Activated naive CD8-positive, alpha-beta T cell (primary cell): ENCODE measurements at regions not wholly inside any gene's neighbourhood (a gene's known extent, or its start where the extent isn't known, plus 50 kb on each side); places are given as distances from the start of the nearest gene placed in this dataset.

ENCODE experiments used
- H3K27ac Mint-ChIP-seq: one replicate; pipeline ENCODE4 v1.8.0; 2021; ENCODE audit warnings: mixed read lengths
- H3K27me3 Mint-ChIP-seq: one replicate; pipeline ENCODE4 v1.8.0; 2021; ENCODE audit warnings: mixed read lengths
- H3K36me3 Mint-ChIP-seq: one replicate; pipeline ENCODE4 v1.8.0; 2021; ENCODE audit warnings: mixed read lengths
- H3K4me1 Mint-ChIP-seq: one replicate; pipeline ENCODE4 v1.8.0; 2021; ENCODE audit warnings: low read depth, mixed read lengths
- H3K4me3 Mint-ChIP-seq: one replicate; pipeline ENCODE4 v1.8.0; 2021; ENCODE audit warnings: mild to moderate bottlenecking, mixed read lengths
- H3K9me3 Mint-ChIP-seq: one replicate; pipeline ENCODE4 v1.8.0; 2021; ENCODE audit warnings: low read depth, mixed read lengths

DNA sequence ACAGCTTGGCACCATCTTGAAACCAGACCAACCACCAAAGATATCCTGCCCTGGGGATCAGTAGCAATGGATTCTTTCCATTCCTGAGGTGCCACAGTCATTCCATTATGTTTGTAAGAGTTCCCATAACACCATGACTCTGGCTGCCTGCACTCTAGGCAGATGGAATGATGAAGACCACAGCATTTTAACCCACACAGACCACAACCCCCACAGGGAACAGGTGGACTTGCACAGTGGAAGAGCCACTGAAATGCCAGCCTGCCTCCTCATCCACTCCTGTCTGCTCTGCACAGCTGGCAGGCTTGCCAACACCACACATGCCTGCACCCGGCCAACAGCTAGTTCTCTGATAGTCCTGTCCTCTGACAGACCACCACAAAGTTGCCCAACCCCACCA lies 2362.2 kb upstream of the AGA start:
- Mint-ChIP-seq H3K27me3 (no peaks in the 10 kb centered on the region), H3K9me3 (peaks cover 3% of the 10 kb centered on the region), H3K4me1 (no peaks in the 10 kb centered on the region), H3K27ac (no peak overlapping the region), H3K36me3 (no peaks in the 10 kb centered on the region), H3K4me3 (no peak overlapping the region)

DNA sequence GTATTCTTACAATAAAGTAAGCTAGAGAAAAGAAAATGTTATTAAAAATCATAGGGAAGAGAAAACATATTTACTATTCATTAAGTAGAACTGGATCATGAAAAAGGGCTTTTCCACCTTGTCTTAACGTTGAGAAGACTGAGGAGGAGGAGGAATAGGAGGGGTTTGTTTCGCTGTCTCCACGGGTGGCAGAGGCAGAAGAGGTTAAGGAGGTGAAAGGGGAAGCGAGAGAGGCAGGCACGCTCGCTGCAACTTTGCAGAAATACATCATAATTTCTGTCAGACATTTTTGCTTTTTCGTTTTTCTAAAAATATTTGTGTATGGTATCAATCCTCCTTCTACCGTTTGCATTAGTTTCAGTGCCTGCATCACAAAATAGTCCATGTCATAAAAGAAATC lies 2375.1 kb upstream of the AGA start:
- no peaks in the 10 kb centered on the region for H3K27me3 Mint-ChIP-seq
- no peaks in the 10 kb centered on the region for H3K4me1 Mint-ChIP-seq
- no peak overlapping the region for H3K27ac Mint-ChIP-seq
- no peak overlapping the region for H3K4me3 Mint-ChIP-seq
- no peaks in the 10 kb centered on the region for H3K36me3 Mint-ChIP-seq
- H3K9me3 Mint-ChIP-seq: peaks cover 3% of the 10 kb centered on the region

- H3K27ac Mint-ChIP-seq: no peak overlapping the region
Observed at GRCh38 chr4:179823342-179823741, 2381.1 kb upstream of the AGA start.

GRCh38 chr4:179831274-179831673 lies 2389.0 kb upstream of the AGA start:
- Mint-ChIP-seq H3K27ac (no peak overlapping the region), H3K27me3 (no peaks in the 10 kb centered on the region), H3K9me3 (no peaks in the 10 kb centered on the region), H3K36me3 (no peaks in the 10 kb centered on the region), H3K4me3 (no peak overlapping the region), H3K4me1 (no peaks in the 10 kb centered on the region)

More at GRCh38 chr4:179823342-179823741, 2381.1 kb upstream of the AGA start:
- no peaks in the 10 kb centered on the region for H3K4me1 Mint-ChIP-seq
- no peaks in the 10 kb centered on the region for H3K36me3 Mint-ChIP-seq
- H3K4me3 Mint-ChIP-seq: no peak overlapping the region
- no peaks in the 10 kb centered on the region for H3K27me3 Mint-ChIP-seq
- peaks cover 3% of the 10 kb centered on the region for H3K9me3 Mint-ChIP-seq

DNA sequence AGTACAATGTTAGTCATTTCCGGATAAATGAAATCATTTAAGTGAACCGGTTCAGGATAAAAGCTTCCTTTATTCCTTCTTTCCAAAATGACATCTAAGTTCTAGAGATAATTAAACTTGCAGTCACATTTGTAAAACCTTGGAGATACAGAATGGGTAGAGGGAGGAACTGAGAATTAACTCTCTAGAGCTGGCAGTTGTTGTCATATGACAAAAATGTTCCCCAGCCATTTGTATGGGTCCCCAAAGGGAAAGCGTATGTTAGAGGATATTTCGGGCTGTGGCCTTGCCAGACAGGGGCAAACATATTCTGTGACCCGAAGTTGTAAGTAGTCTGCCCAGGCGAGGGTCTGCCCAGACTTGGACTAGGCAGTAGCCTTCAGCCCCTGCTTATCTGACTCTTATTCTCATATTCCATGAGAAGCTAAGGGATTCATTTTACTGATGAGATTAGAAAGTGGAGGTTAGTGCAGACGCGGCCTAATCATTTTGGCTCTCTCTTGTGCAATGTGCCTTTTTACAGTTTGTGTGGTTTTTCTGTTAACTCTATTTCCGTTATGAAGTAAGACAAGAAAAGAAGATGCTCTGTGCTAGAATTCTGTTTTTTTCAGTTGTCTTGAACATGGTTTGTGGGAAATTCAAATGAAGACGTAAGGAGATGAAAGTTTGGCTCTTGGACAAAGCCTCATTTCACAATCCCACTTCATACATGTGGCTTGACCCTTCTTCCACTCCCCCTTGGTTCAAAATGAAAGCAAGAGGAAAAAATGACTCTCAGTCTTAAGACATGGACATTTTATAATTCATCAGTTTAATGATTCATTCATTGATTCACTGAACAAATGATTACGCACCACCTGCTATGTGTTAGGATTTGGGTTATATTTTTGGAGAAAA lies 2394.2 kb upstream of the AGA start:
- no peaks in the 10 kb centered on the region for H3K9me3 Mint-ChIP-seq
- H3K27me3 Mint-ChIP-seq: no peaks in the 10 kb centered on the region
- no peak overlapping the region for H3K27ac Mint-ChIP-seq
- H3K36me3 Mint-ChIP-seq: no peaks in the 10 kb centered on the region
- no peaks in the 10 kb centered on the region for H3K4me1 Mint-ChIP-seq
- no peak overlapping the region for H3K4me3 Mint-ChIP-seq

DNA sequence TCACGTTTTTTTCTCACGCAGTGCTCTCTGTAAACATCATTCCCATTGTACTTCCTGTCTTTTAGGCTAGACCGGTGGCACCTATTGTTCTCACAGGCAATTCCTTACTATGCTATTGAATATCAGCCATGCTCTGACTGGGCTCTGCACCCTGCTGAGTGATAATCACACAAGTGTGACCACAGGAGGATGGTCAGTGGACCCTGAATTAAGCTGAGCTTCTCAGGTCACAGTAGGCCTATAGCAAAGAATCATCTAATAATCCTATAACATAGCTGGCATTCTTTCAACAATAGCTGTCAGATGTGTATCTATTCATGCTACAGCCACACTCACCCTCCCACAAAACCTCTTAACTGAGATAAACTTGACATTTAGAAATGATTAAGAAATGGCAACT lies 2399.8 kb upstream of the TENM3 start:
- H3K27ac Mint-ChIP-seq: no peak overlapping the region
- no peaks in the 10 kb centered on the region for H3K4me1 Mint-ChIP-seq
- H3K9me3 Mint-ChIP-seq: no peaks in the 10 kb centered on the region
- H3K36me3 Mint-ChIP-seq: no peaks in the 10 kb centered on the region
- no peak overlapping the region for H3K4me3 Mint-ChIP-seq
- H3K27me3 Mint-ChIP-seq: no peaks in the 10 kb centered on the region

DNA sequence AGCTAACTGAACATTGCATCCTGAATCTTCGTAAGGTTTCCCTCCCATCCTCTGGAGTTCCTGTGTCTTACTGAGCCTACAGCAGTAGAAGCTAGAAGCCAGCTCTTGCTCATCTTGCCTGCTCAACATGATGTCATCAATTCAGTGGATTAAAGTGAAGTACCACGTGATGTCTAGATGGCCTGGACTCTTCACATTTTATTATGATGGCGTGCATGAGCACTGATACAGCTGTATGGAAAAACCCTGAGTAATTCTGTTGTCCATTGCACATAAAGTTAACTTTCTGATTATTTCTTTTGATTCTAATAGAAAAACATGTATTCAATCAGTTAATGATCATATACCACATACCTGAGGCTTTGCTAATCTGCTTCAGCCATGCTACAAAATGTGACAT lies 2387.7 kb upstream of the TENM3 start:
- Mint-ChIP-seq H3K4me3 (no peak overlapping the region), H3K4me1 (no peaks in the 10 kb centered on the region), H3K27me3 (no peaks in the 10 kb centered on the region), H3K27ac (no peak overlapping the region), H3K9me3 (no peaks in the 10 kb centered on the region), H3K36me3 (no peaks in the 10 kb centered on the region)

GRCh38 chr4:179858221-179858620 lies 2385.0 kb upstream of the TENM3 start:
- H3K4me3 Mint-ChIP-seq: no peak overlapping the region
- no peaks in the 10 kb centered on the region for H3K36me3 Mint-ChIP-seq
- no peaks in the 10 kb centered on the region for H3K4me1 Mint-ChIP-seq
- no peaks in the 10 kb centered on the region for H3K9me3 Mint-ChIP-seq
- H3K27me3 Mint-ChIP-seq: no peaks in the 10 kb centered on the region
- H3K27ac Mint-ChIP-seq: no peak overlapping the region

DNA sequence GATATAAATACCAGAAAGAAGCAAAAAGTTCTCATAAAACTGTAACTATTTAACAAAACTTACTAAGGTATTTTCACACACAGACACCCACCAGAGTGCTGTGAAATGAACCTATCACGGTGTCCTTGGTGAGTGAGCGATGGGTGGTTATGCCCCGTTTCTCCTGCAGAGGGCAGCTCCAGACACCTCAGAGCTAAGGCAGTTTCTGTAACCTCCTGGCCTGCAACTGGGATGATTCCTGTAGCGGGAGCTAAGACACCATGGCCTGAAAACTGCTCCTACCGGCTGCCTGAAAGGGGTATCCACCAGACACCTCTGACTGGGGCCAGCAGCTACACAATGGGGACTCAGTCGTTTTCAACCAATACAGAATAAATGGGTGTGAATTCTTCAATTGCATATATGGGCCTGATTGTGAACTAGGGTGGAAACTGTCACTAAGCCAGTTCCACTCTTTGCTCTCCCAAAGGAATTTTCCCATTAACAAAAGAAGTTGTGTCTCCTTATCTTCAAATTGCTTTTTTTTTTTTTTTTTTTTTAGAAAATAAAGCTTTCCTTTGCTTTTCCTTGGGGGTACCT lies 2375.8 kb upstream of the TENM3 start:
- Mint-ChIP-seq H3K36me3 (no peaks in the 10 kb centered on the region), H3K9me3 (no peaks in the 10 kb centered on the region), H3K4me1 (no peaks in the 10 kb centered on the region), H3K4me3 (no peak overlapping the region), H3K27ac (no peak overlapping the region), H3K27me3 (no peaks in the 10 kb centered on the region)

- Mint-ChIP-seq H3K27me3 (no peaks in the 10 kb centered on the region), H3K4me3 (no peak overlapping the region), H3K27ac (no peak overlapping the region), H3K4me1 (no peaks in the 10 kb centered on the region), H3K36me3 (no peaks in the 10 kb centered on the region), H3K9me3 (no peaks in the 10 kb centered on the region)
Observed at GRCh38 chr4:179871726-179872125, 2371.5 kb upstream of the TENM3 start.

- no peaks in the 10 kb centered on the region for H3K9me3 Mint-ChIP-seq
- no peak overlapping the region for H3K27ac Mint-ChIP-seq
- H3K27me3 Mint-ChIP-seq: no peaks in the 10 kb centered on the region
- H3K4me3 Mint-ChIP-seq: no peak overlapping the region
- H3K4me1 Mint-ChIP-seq: no peaks in the 10 kb centered on the region
- H3K36me3 Mint-ChIP-seq: no peaks in the 10 kb centered on the region
Observed at GRCh38 chr4:179872755-179873154, 2370.4 kb upstream of the TENM3 start.

- Mint-ChIP-seq H3K27ac (no peak overlapping the region), H3K9me3 (peaks cover 3% of the 10 kb centered on the region), H3K27me3 (peaks cover 2% of the 10 kb centered on the region), H3K4me1 (no peaks in the 10 kb centered on the region), H3K4me3 (no peak overlapping the region), H3K36me3 (no peaks in the 10 kb centered on the region)
Observed at GRCh38 chr4:179880756-179881155, 2362.4 kb upstream of the TENM3 start.

DNA sequence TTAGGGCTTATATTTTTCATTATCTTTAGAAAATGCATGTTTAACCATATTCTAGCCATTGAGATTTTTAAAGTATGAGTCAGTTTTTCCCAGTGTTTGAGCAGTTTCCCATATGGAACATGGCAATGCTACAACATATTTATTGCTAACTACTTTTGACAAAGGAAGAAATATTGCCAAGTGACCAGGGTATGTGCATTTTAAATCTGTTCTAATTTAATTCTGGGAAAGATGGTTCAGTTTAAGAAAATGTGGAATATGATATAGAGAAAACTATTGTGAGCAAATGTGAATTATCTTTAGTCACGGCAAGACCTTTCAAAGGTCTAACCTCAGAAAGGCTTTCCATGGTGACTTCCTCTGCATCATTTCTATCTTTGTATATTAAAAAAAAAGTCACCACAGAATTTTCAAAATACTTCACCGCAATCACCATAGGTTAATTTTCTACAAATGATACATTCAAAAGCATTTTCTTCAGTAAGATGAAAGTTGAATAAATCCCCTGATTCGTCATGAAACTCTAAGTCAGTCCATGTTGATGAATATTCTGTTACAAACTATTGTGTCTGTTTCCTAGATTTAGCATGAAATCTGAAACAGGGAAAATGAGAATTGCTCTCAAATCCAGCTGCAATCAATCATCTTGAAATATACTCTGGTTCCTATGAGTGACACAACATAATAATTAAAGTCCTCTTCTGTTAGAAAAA lies 2349.0 kb upstream of the TENM3 start:
- Mint-ChIP-seq H3K27ac (no peak overlapping the region), H3K27me3 (no peaks in the 10 kb centered on the region), H3K36me3 (no peaks in the 10 kb centered on the region), H3K9me3 (peaks cover 2% of the 10 kb centered on the region), H3K4me1 (no peaks in the 10 kb centered on the region), H3K4me3 (no peak overlapping the region)

GRCh38 chr4:179919587-179919986 lies 2323.6 kb upstream of the TENM3 start:
- no peak overlapping the region for H3K27ac Mint-ChIP-seq
- H3K27me3 Mint-ChIP-seq: no peaks in the 10 kb centered on the region
- H3K4me3 Mint-ChIP-seq: no peak overlapping the region
- H3K4me1 Mint-ChIP-seq: no peaks in the 10 kb centered on the region
- no peaks in the 10 kb centered on the region for H3K36me3 Mint-ChIP-seq
- H3K9me3 Mint-ChIP-seq: peaks cover 3% of the 10 kb centered on the region

DNA sequence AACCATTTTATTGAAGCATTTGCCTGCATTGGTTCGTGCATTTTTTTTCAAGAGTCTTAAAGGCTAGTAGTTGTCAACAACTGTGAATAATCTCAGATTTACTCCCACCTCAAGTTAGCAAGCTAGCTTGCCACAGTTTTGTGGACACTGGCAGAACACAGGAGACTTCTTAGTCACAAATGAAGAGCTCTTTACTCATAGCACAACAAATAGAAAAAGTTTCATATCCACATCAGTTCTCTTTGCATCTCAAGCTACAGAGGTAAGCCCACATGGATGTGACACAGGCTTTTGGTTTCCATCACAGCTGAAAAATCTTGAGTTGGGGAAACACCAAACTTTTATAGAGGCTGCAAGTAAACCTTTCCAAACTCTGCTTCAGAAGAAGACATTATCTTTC lies 2315.7 kb upstream of the TENM3 start:
- peaks cover 3% of the 10 kb centered on the region for H3K9me3 Mint-ChIP-seq
- no peaks in the 10 kb centered on the region for H3K27me3 Mint-ChIP-seq
- no peaks in the 10 kb centered on the region for H3K36me3 Mint-ChIP-seq
- no peaks in the 10 kb centered on the region for H3K4me1 Mint-ChIP-seq
- no peak overlapping the region for H3K27ac Mint-ChIP-seq
- H3K4me3 Mint-ChIP-seq: no peak overlapping the region
